HEK293T (cell line): ENCODE measurements at regions not wholly inside any gene's neighbourhood (a gene's known extent, or its start where the extent isn't known, plus 50 kb on each side); places are given as distances from the start of the nearest gene placed in this dataset.

Experiments used
- CTCF ChIA-PET: fragments of 350-600 bp; formaldehyde crosslinking; extraction: SDS; loops from one replicate; lab custom pipeline; 2021; ENCODE audit warnings: antibody characterized with exemption, inconsistent platforms; lab: Yijun Ruan, JAX
- POLR2A ChIA-PET: fragments of 350-600 bp; formaldehyde crosslinking; extraction: SDS; loops from one replicate; lab custom pipeline; 2020; ENCODE audit warnings: antibody characterized with exemption, inconsistent platforms; lab: Yijun Ruan, JAX
- DNase-seq: peaks from one replicate; pipeline ENCODE4 v3.0.0; 2012; ENCODE audit warnings: mixed read lengths; ENCODE audit errors: extremely low spot score
- ARNT ChIP-seq: fragments of 450-650 bp; IDR thresholded peaks from 2 replicates; pipeline ENCODE4 v1.6.1; 2017; ENCODE audit warnings: mild to moderate bottlenecking
- BHLHE40 ChIP-seq: fragments of 450-650 bp; IDR thresholded peaks from 2 replicates; pipeline ENCODE4 v1.6.1; 2016; ENCODE audit warnings: mild to moderate bottlenecking, moderate library complexity, borderline replicate concordance
- CTBP1 ChIP-seq: fragments of 450-650 bp; IDR thresholded peaks from 2 replicates; pipeline ENCODE4 v1.6.1; 2016; ENCODE audit warnings: borderline replicate concordance
- ELF4 ChIP-seq: fragments of 450-650 bp; IDR thresholded peaks from 2 replicates; pipeline ENCODE4 v1.6.1; 2017; ENCODE audit warnings: antibody characterized with exemption
- FOXA1 ChIP-seq: fragments of 450-650 bp; IDR thresholded peaks from 2 replicates; pipeline ENCODE4 v1.6.1; 2016; ENCODE audit warnings: mild to moderate bottlenecking
- FOXK2 ChIP-seq: fragments of 450-650 bp; IDR thresholded peaks from 2 replicates; pipeline ENCODE4 v1.6.1; 2016; ENCODE audit warnings: mild to moderate bottlenecking
- FOXM1 ChIP-seq: fragments of 450-650 bp; IDR thresholded peaks from 2 replicates; pipeline ENCODE4 v1.6.1; 2017; ENCODE audit warnings: mild to moderate bottlenecking, borderline replicate concordance
- HDGF ChIP-seq: fragments of 450-650 bp; IDR thresholded peaks from 2 replicates; pipeline ENCODE4 v1.6.1; 2017; ENCODE audit warnings: antibody characterized with exemption, borderline replicate concordance
- L3MBTL2 ChIP-seq: fragments of 450-650 bp; conservative IDR thresholded peaks from 2 replicates; pipeline ENCODE4 v1.6.1; 2016; ENCODE audit warnings: mild to moderate bottlenecking
- LEF1 ChIP-seq: fragments of 450-650 bp; IDR thresholded peaks from 2 replicates; pipeline ENCODE4 v1.6.1; 2017; ENCODE audit warnings: mild to moderate bottlenecking, borderline replicate concordance
- NFRKB ChIP-seq: fragments of 450-650 bp; IDR thresholded peaks from 2 replicates; pipeline ENCODE4 v1.6.1; 2016; ENCODE audit warnings: mild to moderate bottlenecking, moderate library complexity
- PKNOX1 ChIP-seq: fragments of 450-650 bp; IDR thresholded peaks from 2 replicates; pipeline ENCODE4 v1.6.1; 2016
- SP1 ChIP-seq: fragments of 450-650 bp; IDR thresholded peaks from 2 replicates; pipeline ENCODE4 v1.6.1; 2017
- SUZ12 ChIP-seq: fragments of 450-650 bp; IDR thresholded peaks from 2 replicates; pipeline ENCODE4 v1.6.1; 2016; ENCODE audit warnings: mild to moderate bottlenecking
- TARDBP ChIP-seq: fragments of 450-650 bp; IDR thresholded peaks from 2 replicates; pipeline ENCODE4 v1.6.1; 2016
- ZNF384 ChIP-seq: fragments of 450-650 bp; IDR thresholded peaks from 2 replicates; pipeline ENCODE4 v1.6.1; 2016

GRCh38 chr1:60739729-60740128 is 342.6 kb upstream of the NFIA start:
- TF ChIP-seq FOXA1 (no peak), LEF1 (no peak), ELF4 (no peak), SUZ12 (no peak), SP1 (no peak), L3MBTL2 (no peak), FOXK2 (no peak), FOXM1 (no peak), PKNOX1 (no peak), NFRKB (no peak), ZNF384 (no peak), ARNT (no peak), CTBP1 (no peak), HDGF (no peak), BHLHE40 (no peak), TARDBP (no peak)
- no peak for DNase-seq
- ChIA-PET POLR2A (no interaction called here), CTCF (interaction anchor here (0.6 kb wide), 1 partner anchor 11 kb away, joined by 7 read pairs; no protein-coding TSS in a partner anchor)

GRCh38 chr1:60732977-60733401 is 349.4 kb upstream of the NFIA start:
- POLR2A ChIA-PET = no interaction called here
- TF ChIP-seq NFRKB = no peak
- TF ChIP-seq ELF4 = no peak
- no peak for TF ChIP-seq FOXM1
- no peak for TF ChIP-seq FOXK2
- TF ChIP-seq BHLHE40 = no peak
- no peak for TF ChIP-seq SUZ12
- TF ChIP-seq FOXA1 = no peak
- TF ChIP-seq PKNOX1 = no peak
- no peak for TF ChIP-seq ZNF384
- TF ChIP-seq L3MBTL2 = no peak
- TF ChIP-seq ARNT = no peak
- no peak for TF ChIP-seq CTBP1
- TF ChIP-seq SP1 = no peak
- TF ChIP-seq TARDBP = no peak
- no peak for TF ChIP-seq LEF1
- TF ChIP-seq HDGF = no peak
- CTCF ChIA-PET = no interaction called here
- DNase-seq = no peak

- DNase-seq = no peak
- TF ChIP-seq BHLHE40 (no peak), ZNF384 (no peak), L3MBTL2 (no peak), ARNT (no peak), SP1 (no peak), CTBP1 (no peak), HDGF (no peak), FOXK2 (no peak), FOXM1 (no peak), FOXA1 (no peak), TARDBP (no peak), NFRKB (no peak), SUZ12 (no peak), PKNOX1 (no peak)
- ChIA-PET POLR2A (no interaction called here), CTCF (no interaction called here)
Measured at GRCh38 chr1:60731321-60731720, 351.0 kb upstream of the NFIA start.

- POLR2A ChIA-PET = no interaction called here
- TF ChIP-seq NFRKB (no peak), BHLHE40 (no peak), LEF1 (no peak), TARDBP (no peak), ELF4 (no peak), FOXM1 (no peak), ARNT (no peak), L3MBTL2 (no peak), HDGF (no peak), FOXK2 (no peak), FOXA1 (no peak), PKNOX1 (no peak), CTBP1 (no peak), ZNF384 (no peak), SP1 (no peak), SUZ12 (no peak)
- CTCF ChIA-PET = no interaction called here
- DNase-seq = no peak
Measured at GRCh38 chr1:60727552-60727951, 354.8 kb upstream of the NFIA start.

GRCh38 chr1:60716472-60716871 is 365.9 kb upstream of the NFIA start:
- no peak for TF ChIP-seq ELF4
- no peak for TF ChIP-seq LEF1
- TF ChIP-seq PKNOX1 = no peak
- TF ChIP-seq CTBP1 = no peak
- TF ChIP-seq ZNF384 = no peak
- DNase-seq = no peak
- ChIA-PET CTCF (no interaction called here), POLR2A (no interaction called here)

GRCh38 chr1:60715970-60716369 is 366.4 kb upstream of the NFIA start:
- ChIA-PET POLR2A (no interaction called here), CTCF (no interaction called here)
- no peak for DNase-seq
- no peak for TF ChIP-seq LEF1
- no peak for TF ChIP-seq SUZ12
- no peak for TF ChIP-seq FOXM1
- TF ChIP-seq NFRKB = no peak
- TF ChIP-seq SP1 = no peak
- no peak for TF ChIP-seq PKNOX1
- no peak for TF ChIP-seq FOXK2
- TF ChIP-seq ZNF384 = no peak
- no peak for TF ChIP-seq HDGF
- TF ChIP-seq FOXA1 = no peak
- no peak for TF ChIP-seq BHLHE40
- no peak for TF ChIP-seq CTBP1
- TF ChIP-seq ELF4 = no peak
- no peak for TF ChIP-seq L3MBTL2
- no peak for TF ChIP-seq TARDBP
- TF ChIP-seq ARNT = no peak
